ENCODE measurements at regions not wholly inside any gene's neighbourhood (a gene's known extent, or its start where the extent isn't known, plus 50 kb on each side); places are given as distances from the start of the nearest gene placed in this dataset.
"Not testable (repeated sequence)": the region's sequence is repeated elsewhere in the genome, so short reads cannot be mapped to it uniquely, and the experiment has no call there.

- H3K27ac ChIP-seq (ENCODE audit: low read depth in 1 of 3, low read length in 2 of 3); FAIRE-seq; H3K4me3 ChIP-seq (ENCODE audit: low read depth in 1 of 3, low read length in 3 of 3); H3K4me1 ChIP-seq (ENCODE audit: control insufficient read depth in 3 of 3, insufficient read depth in 2 of 3, low read depth in 1 of 3, low read length in 2 of 3); H3K9me3 ChIP-seq (ENCODE audit: control insufficient read depth in 2 of 2, insufficient read depth in 1 of 2, low read depth in 1 of 2, low read length in 1 of 2); H3K36me3 ChIP-seq (ENCODE audit: control insufficient read depth in 3 of 3, insufficient read depth in 2 of 3, low read depth in 1 of 3, low read length in 3 of 3); H3K27me3 ChIP-seq (ENCODE audit: control insufficient read depth in 3 of 3, insufficient read depth in 3 of 3, low read length in 3 of 3); DNase-seq: not testable (repeated sequence)
- 83 to 96% (median 87%) methylated on average over 4 of the region's 4 CpGs for WGBS, 3 donors
These were observed 1307.3 kb downstream of the PCDH9 start for GRCh38 chr13:65922846-65923245.

DNA sequence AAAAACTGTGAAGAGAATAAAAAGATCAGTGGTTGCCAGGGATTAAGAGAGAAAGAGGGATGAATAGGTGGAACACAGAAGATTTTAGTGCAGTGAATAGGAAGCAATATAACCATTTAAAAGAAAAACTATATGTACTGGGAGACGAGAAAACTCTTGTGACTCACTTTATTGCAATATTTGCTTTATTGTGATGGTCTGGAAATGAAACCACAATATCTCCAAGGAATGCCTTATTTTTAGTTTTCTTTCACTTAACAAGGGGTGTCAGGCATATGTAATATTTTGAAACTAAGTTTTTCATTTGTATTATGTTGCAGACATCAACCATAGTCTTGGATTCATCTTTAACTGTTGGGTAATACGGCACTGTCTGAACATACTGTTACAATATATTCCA lies 1308.2 kb downstream of the PCDH9 start:
- Histone ChIP-seq H3K4me1 (ENCODE audit: control insufficient read depth in 3 of 3, insufficient read depth in 2 of 3, low read depth in 1 of 3, low read length in 2 of 3) (no peaks in the 10 kb centered on the region), H3K27ac (ENCODE audit: low read depth in 1 of 3, low read length in 2 of 3) (no peak overlapping the region), H3K4me3 (ENCODE audit: low read depth in 1 of 3, low read length in 3 of 3) (no peak overlapping the region), H3K9me3 (ENCODE audit: control insufficient read depth in 2 of 2, insufficient read depth in 1 of 2, low read depth in 1 of 2, low read length in 1 of 2) (no peaks in the 10 kb centered on the region), H3K36me3 (ENCODE audit: control insufficient read depth in 3 of 3, insufficient read depth in 2 of 3, low read depth in 1 of 3, low read length in 3 of 3) (no peaks in the 10 kb centered on the region), H3K27me3 (ENCODE audit: control insufficient read depth in 3 of 3, insufficient read depth in 3 of 3, low read length in 3 of 3) (no peaks in the 10 kb centered on the region)
- WGBS, 3 donors, result 80 to 89% (median 87%) methylated on average over 2 of the region's 2 CpGs
- no peak for FAIRE-seq
- no peak for DNase-seq

DNA sequence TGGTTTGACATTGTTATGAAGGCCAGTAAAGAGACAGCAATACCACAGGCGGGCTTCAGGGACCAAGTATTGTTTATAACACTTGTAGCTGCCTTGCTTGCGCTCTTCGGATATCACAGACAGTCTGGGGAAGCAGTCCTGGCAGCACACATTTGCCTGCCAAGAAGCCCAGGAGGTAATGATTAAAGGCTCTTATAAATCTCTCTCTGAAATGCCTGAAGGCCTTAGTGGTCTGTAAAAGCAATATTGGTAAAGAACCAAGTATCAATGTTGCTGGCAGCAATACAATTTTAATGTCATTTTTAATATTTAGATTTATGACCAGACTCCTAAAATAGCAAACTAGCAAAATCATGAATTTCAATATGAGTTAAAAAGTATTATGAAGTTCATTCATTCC lies 1312.4 kb downstream of the PCDH9 start:
- no peak overlapping the region for H3K27ac ChIP-seq (ENCODE audit: low read depth in 1 of 3, low read length in 2 of 3)

GRCh38 chr13:65915195-65915594 lies 1314.9 kb downstream of the PCDH9 start:
- no peaks in the 10 kb centered on the region for H3K36me3 ChIP-seq (ENCODE audit: control insufficient read depth in 3 of 3, insufficient read depth in 2 of 3, low read depth in 1 of 3, low read length in 3 of 3)
- FAIRE-seq (no peak), DNase-seq (no peak)
- no peaks in the 10 kb centered on the region for H3K9me3 ChIP-seq (ENCODE audit: control insufficient read depth in 2 of 2, insufficient read depth in 1 of 2, low read depth in 1 of 2, low read length in 1 of 2)
- H3K27me3 ChIP-seq (ENCODE audit: control insufficient read depth in 3 of 3, insufficient read depth in 3 of 3, low read length in 3 of 3), result no peaks in the 10 kb centered on the region
- H3K27ac ChIP-seq (ENCODE audit: low read depth in 1 of 3, low read length in 2 of 3), result no peak overlapping the region
- no peak overlapping the region for H3K4me3 ChIP-seq (ENCODE audit: low read depth in 1 of 3, low read length in 3 of 3)
- WGBS, 3 donors, result 67 to 79% (median 69%) methylated on average over 1 of the region's 1 CpG
- no peaks in the 10 kb centered on the region for H3K4me1 ChIP-seq (ENCODE audit: control insufficient read depth in 3 of 3, insufficient read depth in 2 of 3, low read depth in 1 of 3, low read length in 2 of 3)

More for the DNA sequence above, 1312.4 kb downstream of the PCDH9 start:
- H3K27me3 ChIP-seq (ENCODE audit: control insufficient read depth in 3 of 3, insufficient read depth in 3 of 3, low read length in 3 of 3), result no peaks in the 10 kb centered on the region
- DNase-seq, result no peak
- no peaks in the 10 kb centered on the region for H3K9me3 ChIP-seq (ENCODE audit: control insufficient read depth in 2 of 2, insufficient read depth in 1 of 2, low read depth in 1 of 2, low read length in 1 of 2)
- FAIRE-seq, result no peak
- no peak overlapping the region for H3K4me3 ChIP-seq (ENCODE audit: low read depth in 1 of 3, low read length in 3 of 3)
- 71 to 78% (median 75%) methylated on average over 3 of the region's 3 CpGs for WGBS, 3 donors
- no peaks in the 10 kb centered on the region for H3K4me1 ChIP-seq (ENCODE audit: control insufficient read depth in 3 of 3, insufficient read depth in 2 of 3, low read depth in 1 of 3, low read length in 2 of 3)
- no peaks in the 10 kb centered on the region for H3K36me3 ChIP-seq (ENCODE audit: control insufficient read depth in 3 of 3, insufficient read depth in 2 of 3, low read depth in 1 of 3, low read length in 3 of 3)

DNA sequence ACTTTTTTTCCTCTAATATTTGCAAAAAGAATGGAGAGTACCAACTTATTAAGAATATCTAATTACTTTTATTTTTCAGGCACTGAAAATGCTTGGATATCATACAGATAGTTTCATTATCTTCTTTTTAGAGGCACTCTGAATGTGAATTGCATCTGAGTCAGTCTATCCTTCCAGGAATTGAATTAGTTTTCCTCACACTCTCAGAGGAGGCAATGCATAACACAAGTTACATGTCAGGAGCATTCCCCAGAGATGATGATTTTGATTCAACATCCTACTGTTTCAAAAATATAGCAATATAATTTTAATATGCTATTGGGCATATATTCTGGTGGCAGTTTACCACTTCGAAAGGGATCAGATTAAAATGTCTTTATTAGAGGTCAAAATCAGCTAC lies 1315.4 kb downstream of the PCDH9 start:
- no peak for DNase-seq
- Histone ChIP-seq H3K27ac (ENCODE audit: low read depth in 1 of 3, low read length in 2 of 3) (no peak overlapping the region), H3K36me3 (ENCODE audit: control insufficient read depth in 3 of 3, insufficient read depth in 2 of 3, low read depth in 1 of 3, low read length in 3 of 3) (no peaks in the 10 kb centered on the region), H3K4me1 (ENCODE audit: control insufficient read depth in 3 of 3, insufficient read depth in 2 of 3, low read depth in 1 of 3, low read length in 2 of 3) (no peaks in the 10 kb centered on the region), H3K9me3 (ENCODE audit: control insufficient read depth in 2 of 2, insufficient read depth in 1 of 2, low read depth in 1 of 2, low read length in 1 of 2) (no peaks in the 10 kb centered on the region), H3K27me3 (ENCODE audit: control insufficient read depth in 3 of 3, insufficient read depth in 3 of 3, low read length in 3 of 3) (no peaks in the 10 kb centered on the region), H3K4me3 (ENCODE audit: low read depth in 1 of 3, low read length in 3 of 3) (no peak overlapping the region)
- WGBS, 3 donors, result 67 to 81% (median 79%) methylated on average over 1 of the region's 1 CpG
- no peak for FAIRE-seq

DNA sequence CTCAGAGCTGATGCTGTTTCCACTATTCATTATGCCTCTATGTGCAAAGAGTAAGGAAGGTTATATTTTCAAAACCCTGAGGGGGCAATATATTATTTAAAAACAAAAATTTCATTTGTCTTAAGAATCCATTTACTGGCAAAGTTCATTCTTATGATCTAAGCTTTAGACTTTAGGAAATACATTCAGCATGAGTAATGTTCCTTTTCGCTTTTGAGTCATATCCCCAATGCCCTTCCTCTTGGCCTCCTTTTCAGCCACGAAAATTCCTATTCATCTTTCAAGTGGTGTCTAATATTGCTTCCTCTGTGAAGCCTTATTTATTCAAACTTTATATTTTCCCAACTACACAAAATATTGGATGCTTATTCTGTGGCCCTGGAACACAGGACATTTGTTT lies 1317.0 kb downstream of the PCDH9 start:
- Histone ChIP-seq H3K9me3 (ENCODE audit: control insufficient read depth in 2 of 2, insufficient read depth in 1 of 2, low read depth in 1 of 2, low read length in 1 of 2) (peaks cover 0 to 13% of the 10 kb centered on the region in 2 donors), H3K4me1 (ENCODE audit: control insufficient read depth in 3 of 3, insufficient read depth in 2 of 3, low read depth in 1 of 3, low read length in 2 of 3) (no peaks in the 10 kb centered on the region), H3K27ac (ENCODE audit: low read depth in 1 of 3, low read length in 2 of 3) (no peak overlapping the region), H3K4me3 (ENCODE audit: low read depth in 1 of 3, low read length in 3 of 3) (no peak overlapping the region), H3K27me3 (ENCODE audit: control insufficient read depth in 3 of 3, insufficient read depth in 3 of 3, low read length in 3 of 3) (no peaks in the 10 kb centered on the region), H3K36me3 (ENCODE audit: control insufficient read depth in 3 of 3, insufficient read depth in 2 of 3, low read depth in 1 of 3, low read length in 3 of 3) (no peaks in the 10 kb centered on the region)
- DNase-seq (no peak), FAIRE-seq (no peak)
- 43 to 52% (median 51%) methylated on average over 2 of the region's 2 CpGs for WGBS, 3 donors

- WGBS, 3 donors, result 62 to 64% (median 63%) methylated on average over 3 of the region's 3 CpGs
- Histone ChIP-seq H3K27me3 (ENCODE audit: control insufficient read depth in 3 of 3, insufficient read depth in 3 of 3, low read length in 3 of 3) (no peaks in the 10 kb centered on the region), H3K4me3 (ENCODE audit: low read depth in 1 of 3, low read length in 3 of 3) (no peak overlapping the region), H3K27ac (ENCODE audit: low read depth in 1 of 3, low read length in 2 of 3) (no peak overlapping the region), H3K9me3 (ENCODE audit: control insufficient read depth in 2 of 2, insufficient read depth in 1 of 2, low read depth in 1 of 2, low read length in 1 of 2) (peaks cover 0 to 16% of the 10 kb centered on the region in 2 donors), H3K36me3 (ENCODE audit: control insufficient read depth in 3 of 3, insufficient read depth in 2 of 3, low read depth in 1 of 3, low read length in 3 of 3) (no peaks in the 10 kb centered on the region), H3K4me1 (ENCODE audit: control insufficient read depth in 3 of 3, insufficient read depth in 2 of 3, low read depth in 1 of 3, low read length in 2 of 3) (no peaks in the 10 kb centered on the region)
- no peak for FAIRE-seq
- DNase-seq, result no peak
These were observed 1317.6 kb downstream of the PCDH9 start for GRCh38 chr13:65912516-65912915.

DNA sequence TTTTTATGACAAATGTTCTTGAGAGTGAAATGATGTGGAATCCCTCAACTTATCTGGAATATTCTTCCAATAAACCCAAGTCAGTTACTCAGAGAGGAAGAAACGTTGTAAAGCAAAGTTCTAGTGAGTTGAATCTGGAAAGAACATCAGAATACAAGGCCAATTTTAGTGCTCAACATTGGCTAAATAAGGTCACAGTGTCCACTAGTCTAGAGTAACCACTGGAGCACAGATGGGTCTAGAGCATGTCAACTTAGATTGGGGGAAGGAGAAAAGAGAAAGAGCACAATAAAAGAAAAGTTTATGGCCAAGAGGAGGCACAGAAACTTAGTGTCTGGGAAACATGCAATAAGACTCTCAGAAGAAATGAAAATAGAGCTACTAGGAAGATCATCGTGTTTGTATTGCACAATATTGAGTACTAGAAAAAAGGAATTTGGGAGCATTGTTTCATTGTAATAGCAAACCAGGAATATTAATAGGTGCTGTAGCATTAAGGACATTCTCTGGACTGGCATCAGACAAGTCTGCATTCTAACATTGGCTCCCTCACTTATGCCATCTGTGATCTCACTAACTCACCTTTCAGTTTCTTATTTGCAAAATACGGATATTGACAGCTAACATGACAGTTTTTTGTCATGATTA lies 1318.5 kb downstream of the PCDH9 start:
- Histone ChIP-seq H3K27me3 (ENCODE audit: control insufficient read depth in 3 of 3, insufficient read depth in 3 of 3, low read length in 3 of 3) (no peaks in the 10 kb centered on the region), H3K9me3 (ENCODE audit: control insufficient read depth in 2 of 2, insufficient read depth in 1 of 2, low read depth in 1 of 2, low read length in 1 of 2) (peaks cover 0 to 16% of the 10 kb centered on the region in 2 donors), H3K27ac (ENCODE audit: low read depth in 1 of 3, low read length in 2 of 3) (no peak overlapping the region), H3K36me3 (ENCODE audit: control insufficient read depth in 3 of 3, insufficient read depth in 2 of 3, low read depth in 1 of 3, low read length in 3 of 3) (no peaks in the 10 kb centered on the region), H3K4me3 (ENCODE audit: low read depth in 1 of 3, low read length in 3 of 3) (no peak overlapping the region), H3K4me1 (ENCODE audit: control insufficient read depth in 3 of 3, insufficient read depth in 2 of 3, low read depth in 1 of 3, low read length in 2 of 3) (no peaks in the 10 kb centered on the region)
- DNase-seq, result no peak
- WGBS, 3 donors, result 51 to 68% (median 55%) methylated on average over 3 of the region's 3 CpGs
- no peak for FAIRE-seq

- Histone ChIP-seq H3K9me3 (ENCODE audit: control insufficient read depth in 2 of 2, insufficient read depth in 1 of 2, low read depth in 1 of 2, low read length in 1 of 2) (peaks cover 0 to 16% of the 10 kb centered on the region in 2 donors), H3K27ac (ENCODE audit: low read depth in 1 of 3, low read length in 2 of 3) (no peak overlapping the region), H3K4me3 (ENCODE audit: low read depth in 1 of 3, low read length in 3 of 3) (no peak overlapping the region), H3K27me3 (ENCODE audit: control insufficient read depth in 3 of 3, insufficient read depth in 3 of 3, low read length in 3 of 3) (no peaks in the 10 kb centered on the region), H3K4me1 (ENCODE audit: control insufficient read depth in 3 of 3, insufficient read depth in 2 of 3, low read depth in 1 of 3, low read length in 2 of 3) (no peaks in the 10 kb centered on the region), H3K36me3 (ENCODE audit: control insufficient read depth in 3 of 3, insufficient read depth in 2 of 3, low read depth in 1 of 3, low read length in 3 of 3) (no peaks in the 10 kb centered on the region)
- no peak for FAIRE-seq
- WGBS, 3 donors, result 78 to 93% (median 79%) methylated on average over 1 of the region's 1 CpG
- DNase-seq, result no peak
These were observed 1320.6 kb downstream of the PCDH9 start for GRCh38 chr13:65909501-65909900.
